Caco-2 (cell line): ENCODE measurements at regions not wholly inside any gene's neighbourhood (a gene's known extent, or its start where the extent isn't known, plus 50 kb on each side); places are given as distances from the start of the nearest gene placed in this dataset.

ENCODE experiments used
- BruUV-seq: library from RNA; stranded (reverse); fragments of 400-500 nt; replicated peaks from 2 replicates; lab custom pipeline; 2021; lab: Mats Ljungman, UMichigan
- CTCF ChIA-PET: fragments of 300-600 bp; sonication (Branson Sonifier 250); formaldehyde crosslinking; loops from one replicate; lab custom pipeline; 2022; ENCODE audit warnings: antibody characterized with exemption; lab: Charles Lee
- POLR2A ChIA-PET: fragments of 300-600 bp; sonication (Branson Sonifier 250); formaldehyde crosslinking; loops from one replicate; lab custom pipeline; 2022; ENCODE audit warnings: antibody characterized with exemption; lab: Charles Lee
- DNase-seq, 2 experiments: peaks; one replicate each; pipeline versions ENCODE4 v3.0.0 to v3.0.0-alpha.2; 2020 to 2022
- H3K27me3 ChIP-seq: replicated peaks from 2 replicates; pipeline ENCODE4 v1.6.0; 2011; ENCODE audit warnings: low read length; ENCODE audit not compliant: control insufficient read depth, insufficient read depth
- H3K36me3 ChIP-seq: 2 replicates; pipeline ENCODE4 v1.5.1; 2011; ENCODE audit warnings: low read length; ENCODE audit not compliant: control insufficient read depth, insufficient read depth
- H3K4me1 ChIP-seq: fragments of 250-450 bp; sonication (Bioruptor Pico); 2 replicates; pipeline ENCODE4 v1.5.1; 2020; ENCODE audit warnings: mild to moderate bottlenecking
- H3K4me3 ChIP-seq: 2 replicates; pipeline ENCODE4 v1.5.1; 2011; ENCODE audit warnings: low read depth, mild to moderate bottlenecking, control low read depth, low read length
- H3K9me3 ChIP-seq: fragments of 250-450 bp; sonication (Bioruptor Pico); 2 replicates; pipeline ENCODE4 v1.5.1; 2020; ENCODE audit warnings: mild to moderate bottlenecking, moderate library complexity
- H3K27ac Mint-ChIP-seq: one replicate; pipeline ENCODE4 v1.8.0; 2022; ENCODE audit warnings: mixed read lengths; ENCODE audit not compliant: unreplicated experiment
- H3K27me3 Mint-ChIP-seq: one replicate; pipeline ENCODE4 v1.8.0; 2022; ENCODE audit warnings: mixed read lengths; ENCODE audit not compliant: insufficient read depth, unreplicated experiment
- H3K36me3 Mint-ChIP-seq: one replicate; pipeline ENCODE4 v1.8.0; 2022; ENCODE audit warnings: mild to moderate bottlenecking, mixed read lengths; ENCODE audit not compliant: insufficient read depth, unreplicated experiment
- H3K4me1 Mint-ChIP-seq: one replicate; pipeline ENCODE4 v1.8.0; 2022; ENCODE audit warnings: low read depth, mixed read lengths; ENCODE audit not compliant: unreplicated experiment
- H3K4me3 Mint-ChIP-seq: one replicate; pipeline ENCODE4 v1.8.0; 2022; ENCODE audit warnings: mild to moderate bottlenecking, moderate library complexity, mixed read lengths; ENCODE audit not compliant: unreplicated experiment
- H3K9me3 Mint-ChIP-seq: one replicate; pipeline ENCODE4 v1.8.0; 2022; ENCODE audit warnings: mixed read lengths; ENCODE audit not compliant: unreplicated experiment
- intact Hi-C: fragments of 100-400 bp; cut with micrococcal nuclease; formaldehyde crosslinking; loops from one replicate; pipeline ENCODE4 v1.10.0; 2022; ENCODE audit not compliant: unreplicated experiment
- TF ChIP-seq, protein P1 (sequence below), 2 experiments: fragments of 200-600 bp in 1 of 2; IDR thresholded peaks; 1 replicate in 1 of 2; 2 replicates in 1 of 2; pipeline versions ENCODE4 v1.5.1 to v1.8.0; 2011 to 2022; ENCODE audit warnings: antibody characterized with exemption in 1 of 2, control low read depth in 1 of 2, inconsistent platforms in 1 of 2, low read depth in 1 of 2, low read length in 1 of 2, mild to moderate bottlenecking in 1 of 2, moderate library complexity in 1 of 2; ENCODE audit not compliant: insufficient read depth in 1 of 2, severe bottlenecking in 1 of 2, unreplicated experiment in 1 of 2

GRCh38 chrX:69069086-69069445 lies 96.2 kb downstream of the PJA1 start:
- POLR2A ChIA-PET, result no interaction called here
- no peaks in the 10 kb centered on the region for H3K27me3 ChIP-seq
- CTCF ChIA-PET, result no interaction called here
- Mint-ChIP-seq H3K4me1 (no peaks in the 10 kb centered on the region), H3K4me3 (no peak overlapping the region), H3K27ac (no peak overlapping the region), H3K27me3 (no peaks in the 10 kb centered on the region), H3K36me3 (no peaks in the 10 kb centered on the region), H3K9me3 (no peaks in the 10 kb centered on the region)
- no peaks in the 10 kb centered on the region for H3K36me3 ChIP-seq
- no TSS peak for BruUV-seq
- H3K9me3 ChIP-seq, result no peaks in the 10 kb centered on the region
- no peaks in the 10 kb centered on the region for H3K4me1 ChIP-seq
- intact Hi-C loops, result no loop called here
- no peak overlapping the region for H3K4me3 ChIP-seq
- no peak for DNase-seq
- TF ChIP-seq, protein P1, sequence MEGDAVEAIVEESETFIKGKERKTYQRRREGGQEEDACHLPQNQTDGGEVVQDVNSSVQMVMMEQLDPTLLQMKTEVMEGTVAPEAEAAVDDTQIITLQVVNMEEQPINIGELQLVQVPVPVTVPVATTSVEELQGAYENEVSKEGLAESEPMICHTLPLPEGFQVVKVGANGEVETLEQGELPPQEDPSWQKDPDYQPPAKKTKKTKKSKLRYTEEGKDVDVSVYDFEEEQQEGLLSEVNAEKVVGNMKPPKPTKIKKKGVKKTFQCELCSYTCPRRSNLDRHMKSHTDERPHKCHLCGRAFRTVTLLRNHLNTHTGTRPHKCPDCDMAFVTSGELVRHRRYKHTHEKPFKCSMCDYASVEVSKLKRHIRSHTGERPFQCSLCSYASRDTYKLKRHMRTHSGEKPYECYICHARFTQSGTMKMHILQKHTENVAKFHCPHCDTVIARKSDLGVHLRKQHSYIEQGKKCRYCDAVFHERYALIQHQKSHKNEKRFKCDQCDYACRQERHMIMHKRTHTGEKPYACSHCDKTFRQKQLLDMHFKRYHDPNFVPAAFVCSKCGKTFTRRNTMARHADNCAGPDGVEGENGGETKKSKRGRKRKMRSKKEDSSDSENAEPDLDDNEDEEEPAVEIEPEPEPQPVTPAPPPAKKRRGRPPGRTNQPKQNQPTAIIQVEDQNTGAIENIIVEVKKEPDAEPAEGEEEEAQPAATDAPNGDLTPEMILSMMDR (IDR thresholded peaks at IDR 0.05; ENCODE audit: insufficient read depth in 1 of 2, low read depth in 1 of 2, low read length in 1 of 2, severe bottlenecking in 1 of 2, unreplicated experiment in 1 of 2), result no peak

DNA sequence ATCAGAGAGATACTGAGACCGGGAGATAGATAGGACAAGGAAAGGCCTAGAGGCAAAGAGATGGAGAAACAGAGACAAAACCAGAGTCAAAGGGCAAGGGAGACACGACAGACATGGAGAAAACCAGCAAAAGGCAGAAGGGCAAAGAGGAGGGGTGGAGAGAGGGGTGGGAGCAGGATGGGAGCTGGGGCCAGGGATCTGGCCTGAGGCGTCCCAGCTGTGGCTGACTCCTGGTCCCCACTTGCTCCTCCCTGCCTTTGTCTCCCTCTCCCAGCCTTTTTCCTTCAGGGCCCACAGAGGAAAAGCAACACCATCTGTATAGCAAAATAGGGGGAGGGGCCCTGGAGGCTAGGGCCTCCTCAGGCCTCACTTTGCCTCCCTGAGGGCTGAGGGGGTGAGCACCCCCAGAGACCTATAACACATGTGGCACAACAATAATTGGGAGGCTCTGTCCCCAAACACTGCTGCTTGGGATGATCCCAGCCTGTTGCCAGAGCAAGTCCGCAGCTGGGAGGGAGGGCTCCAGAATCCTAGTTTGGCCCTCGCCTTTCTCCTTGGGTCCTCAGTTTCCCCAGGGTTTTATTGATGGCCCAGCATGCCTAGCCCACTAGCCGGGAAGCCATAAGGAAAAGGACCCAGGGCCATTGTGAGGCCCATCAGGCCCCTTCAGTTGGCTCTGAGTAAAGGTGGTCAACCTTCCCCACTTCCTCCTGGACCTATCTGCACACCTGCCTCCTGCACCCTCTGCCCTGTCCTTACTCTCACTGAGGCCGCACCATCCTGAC lies 96.8 kb downstream of the PJA1 start:
- ChIA-PET CTCF (interaction anchor here (0.7 kb wide), 1 partner anchor 54 kb away, joined by 3 read pairs; no protein-coding TSS in a partner anchor), POLR2A (no interaction called here)
- Histone ChIP-seq H3K9me3 (no peaks in the 10 kb centered on the region), H3K4me3 (no peak overlapping the region), H3K27me3 (no peaks in the 10 kb centered on the region), H3K36me3 (no peaks in the 10 kb centered on the region), H3K4me1 (no peaks in the 10 kb centered on the region)
- Mint-ChIP-seq H3K27me3 (no peaks in the 10 kb centered on the region), H3K4me3 (no peak overlapping the region), H3K27ac (no peak overlapping the region), H3K36me3 (no peaks in the 10 kb centered on the region), H3K4me1 (no peaks in the 10 kb centered on the region), H3K9me3 (no peaks in the 10 kb centered on the region)
- no peak for DNase-seq
- BruUV-seq, result no TSS peak
- TF ChIP-seq, protein P1 (IDR thresholded peaks at IDR 0.05; ENCODE audit: insufficient read depth in 1 of 2, low read depth in 1 of 2, low read length in 1 of 2, severe bottlenecking in 1 of 2, unreplicated experiment in 1 of 2), result no peak
- intact Hi-C loops, result no loop called here

DNA sequence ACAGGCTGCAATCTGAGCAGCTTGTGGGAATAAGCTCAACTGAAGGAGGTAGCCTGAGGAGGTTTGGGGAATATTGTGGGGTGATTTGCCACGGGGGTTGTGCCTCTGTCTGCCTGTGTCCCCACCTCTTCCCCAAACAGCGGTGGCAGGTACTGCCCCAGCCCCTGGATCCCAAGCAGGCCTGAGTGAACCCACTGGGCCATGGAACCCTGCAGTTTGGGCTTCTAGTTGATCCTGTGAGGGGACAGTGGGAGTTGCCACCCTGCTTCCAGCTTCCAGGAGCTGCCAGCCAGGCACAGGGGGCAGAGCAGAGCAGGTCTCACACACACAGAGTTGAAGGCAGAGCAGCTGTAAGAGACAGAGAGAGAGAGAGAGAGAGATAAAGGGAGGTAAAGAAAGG lies 97.4 kb downstream of the PJA1 start:
- no peaks in the 10 kb centered on the region for H3K4me1 ChIP-seq
- H3K9me3 Mint-ChIP-seq, result no peaks in the 10 kb centered on the region
- H3K27ac Mint-ChIP-seq, result no peak overlapping the region
- no peaks in the 10 kb centered on the region for H3K4me1 Mint-ChIP-seq
- H3K4me3 Mint-ChIP-seq, result no peak overlapping the region
- H3K27me3 ChIP-seq, result no peaks in the 10 kb centered on the region
- no peaks in the 10 kb centered on the region for H3K9me3 ChIP-seq
- no peak for DNase-seq
- H3K36me3 Mint-ChIP-seq, result no peaks in the 10 kb centered on the region
- no peaks in the 10 kb centered on the region for H3K27me3 Mint-ChIP-seq
- CTCF ChIA-PET, result interaction anchor here (0.7 kb wide), 1 partner anchor 55 kb away, joined by 3 read pairs; no protein-coding TSS in a partner anchor
- TF ChIP-seq, protein P1 (IDR thresholded peaks at IDR 0.05; ENCODE audit: insufficient read depth in 1 of 2, low read depth in 1 of 2, low read length in 1 of 2, severe bottlenecking in 1 of 2, unreplicated experiment in 1 of 2), result no peak
- no peak overlapping the region for H3K4me3 ChIP-seq
- POLR2A ChIA-PET, result no interaction called here
- intact Hi-C loops, result no loop called here
- BruUV-seq, result no TSS peak
- no peaks in the 10 kb centered on the region for H3K36me3 ChIP-seq
